Liver (tissue), 8 donors: ENCODE measurements at regions not wholly inside any gene's neighbourhood (a gene's known extent, or its start where the extent isn't known, plus 50 kb on each side); places are given as distances from the start of the nearest gene placed in this dataset.

Experiments used
- DNase-seq: peaks from one replicate; pipeline ENCODE4 v3.0.0-alpha.2; 2017; ENCODE audit warnings: low spot score
- H3K27ac ChIP-seq, 2 donors: one replicate each; pipeline ENCODE4 v1.7.0; 2013; ENCODE audit warnings: inconsistent platforms in 2 of 2, low read length in 2 of 2, control low read depth in 1 of 2, low read depth in 1 of 2, mild to moderate bottlenecking in 1 of 2
- H3K27me3 ChIP-seq, 4 donors: one replicate each; pipeline versions ENCODE4 v1.6.1 to v1.7.0; 2013; ENCODE audit warnings: low read length in 3 of 4, inconsistent platforms in 1 of 4, mild to moderate bottlenecking in 1 of 4, moderate library complexity in 1 of 4; ENCODE audit not compliant: control insufficient read depth in 4 of 4, insufficient read depth in 4 of 4
- H3K36me3 ChIP-seq, 4 donors: one replicate each; pipeline versions ENCODE4 v1.6.1 to v1.7.0; 2013; ENCODE audit warnings: low read length in 3 of 4, mild to moderate bottlenecking in 3 of 4, low read depth in 1 of 4, moderate library complexity in 1 of 4; ENCODE audit not compliant: control insufficient read depth in 4 of 4, insufficient read depth in 3 of 4
- H3K4me1 ChIP-seq, 4 donors: one replicate each; pipeline versions ENCODE4 v1.6.1 to v1.7.0; 2013; ENCODE audit warnings: low read length in 3 of 4, mild to moderate bottlenecking in 3 of 4, moderate library complexity in 1 of 4; ENCODE audit not compliant: control insufficient read depth in 4 of 4, insufficient read depth in 4 of 4
- H3K4me3 ChIP-seq, 3 donors: one replicate each; pipeline versions ENCODE4 v1.6.1 to v1.7.0; 2013; ENCODE audit warnings: low read length in 3 of 3, control low read depth in 1 of 3, low read depth in 1 of 3, mild to moderate bottlenecking in 1 of 3
- H3K9ac ChIP-seq, 2 donors: one replicate each; pipeline ENCODE4 v1.7.0; 2013; ENCODE audit warnings: low read length in 2 of 2, mild to moderate bottlenecking in 2 of 2, moderate library complexity in 2 of 2, control low read depth in 1 of 2, low read depth in 1 of 2
- H3K9me3 ChIP-seq, 4 donors: one replicate each; pipeline versions ENCODE4 v1.6.1 to v1.7.0; 2013; ENCODE audit warnings: low read length in 3 of 4; ENCODE audit not compliant: control insufficient read depth in 4 of 4
- ATF3 ChIP-seq: IDR thresholded peaks from 2 replicates; pipeline ENCODE4 v1.6.1; 2016; ENCODE audit warnings: antibody characterized with exemption
- CTCF ChIP-seq: fragments of 150-350 bp; IDR thresholded peaks from 2 replicates; pipeline ENCODE4 v1.5.1; 2017; ENCODE audit warnings: improper control_type of control experiment, low read depth, low read length; ENCODE audit not compliant: missing input control
- FOXA1 ChIP-seq: IDR thresholded peaks from 2 replicates; pipeline ENCODE4 v1.6.1; 2016; ENCODE audit warnings: antibody characterized with exemption
- FOXA2 ChIP-seq: IDR thresholded peaks from 2 replicates; pipeline ENCODE4 v1.6.1; 2016; ENCODE audit warnings: antibody characterized with exemption
- GABPA ChIP-seq, 2 donors: IDR thresholded peaks in 1 of 2; conservative IDR thresholded peaks in 1 of 2; 2 replicates each; pipeline ENCODE4 v1.6.1; 2016; ENCODE audit warnings: antibody characterized with exemption in 2 of 2, mild to moderate bottlenecking in 1 of 2, moderate library complexity in 1 of 2
- HNF4A ChIP-seq, 2 donors: conservative IDR thresholded peaks; 2 replicates each; pipeline ENCODE4 v1.6.1; 2016; ENCODE audit warnings: antibody characterized with exemption in 2 of 2, mild to moderate bottlenecking in 2 of 2
- HNF4G ChIP-seq: IDR thresholded peaks from 2 replicates; pipeline ENCODE4 v1.6.1; 2016; ENCODE audit warnings: antibody characterized with exemption
- JUND ChIP-seq, 2 donors: IDR thresholded peaks; 2 replicates each; pipeline ENCODE4 v1.6.1; 2016; ENCODE audit warnings: antibody characterized with exemption in 2 of 2
- MAX ChIP-seq: IDR thresholded peaks from 2 replicates; pipeline ENCODE4 v1.6.1; 2016; ENCODE audit warnings: antibody characterized with exemption
- NR2F2 ChIP-seq: IDR thresholded peaks from 2 replicates; pipeline ENCODE4 v1.6.1; 2016; ENCODE audit warnings: antibody characterized with exemption
- RAD21 ChIP-seq, 2 donors: IDR thresholded peaks; 2 replicates each; pipeline ENCODE4 v1.6.1; 2016; ENCODE audit warnings: antibody characterized with exemption in 2 of 2, mild to moderate bottlenecking in 2 of 2
- REST ChIP-seq: IDR thresholded peaks from 2 replicates; pipeline ENCODE4 v1.6.1; 2016; ENCODE audit warnings: antibody characterized with exemption, mild to moderate bottlenecking
- RXRA ChIP-seq, 2 donors: IDR thresholded peaks; 2 replicates each; pipeline ENCODE4 v1.6.1; 2017 to 2018; ENCODE audit warnings: antibody characterized with exemption in 2 of 2, mild to moderate bottlenecking in 1 of 2
- SP1 ChIP-seq: IDR thresholded peaks from 2 replicates; pipeline ENCODE4 v1.6.1; 2018; ENCODE audit warnings: antibody characterized with exemption, mild to moderate bottlenecking
- TAF1 ChIP-seq: conservative IDR thresholded peaks from 2 replicates; pipeline ENCODE4 v1.6.1; 2016; ENCODE audit warnings: antibody characterized with exemption, mild to moderate bottlenecking
- YY1 ChIP-seq: IDR thresholded peaks from 2 replicates; pipeline ENCODE4 v1.6.1; 2016; ENCODE audit warnings: antibody characterized with exemption, mild to moderate bottlenecking
- ZBTB33 ChIP-seq: IDR thresholded peaks from 2 replicates; pipeline ENCODE4 v1.6.1; 2016; ENCODE audit warnings: antibody characterized with exemption
- WGBS: extraction: QIAGEN DNeasy Blood & Tissue Kit; methylation state at CpG from one replicate; pipeline ENCODE4 v1.1.7; 2013; 5-methylcytosine and 5-hydroxymethylcytosine counted together
- donor health status: healthy.
- donor health status: healthy.
- donor health status: healthy.
- donor health status: healthy.
- donor health status: healthy.

GRCh38 chr1:195766709-195767108 lies 841.5 kb downstream of the KCNT2 start:
- Histone ChIP-seq H3K9me3 (no peaks in the 10 kb centered on the region), H3K27ac (no peak overlapping the region), H3K4me3 (no peak overlapping the region), H3K27me3 (no peaks in the 10 kb centered on the region), H3K36me3 (no peaks in the 10 kb centered on the region), H3K9ac (no peak overlapping the region), H3K4me1 (peaks cover 0 to 1% (median 0%) of the 10 kb centered on the region in 4 donors)
- no peak for DNase-seq
- TF ChIP-seq REST (no peak), GABPA (IDR thresholded peaks at IDR 0.05 in 1 of 2, conservative IDR thresholded peaks at IDR 0.05 in 1 of 2) (no peak), RAD21 (IDR thresholded peaks at IDR 0.05) (no peak), FOXA1 (no peak), TAF1 (no peak), CTCF (no peak), ATF3 (no peak), ZBTB33 (no peak), MAX (no peak), HNF4A (conservative IDR thresholded peaks at IDR 0.05) (no peak)

- no peak for DNase-seq
- H3K9me3 ChIP-seq, result no peaks in the 10 kb centered on the region
- H3K9ac ChIP-seq, result no peak overlapping the region
- H3K36me3 ChIP-seq, result no peaks in the 10 kb centered on the region
- no peaks in the 10 kb centered on the region for H3K27me3 ChIP-seq
- whole genome bisulfite sequencing, result 93% methylated on average over 1 of the region's 1 CpG
- peaks cover 0 to 1% (median 0%) of the 10 kb centered on the region in 4 donors for H3K4me1 ChIP-seq
- H3K27ac ChIP-seq, result no peak overlapping the region
- H3K4me3 ChIP-seq, result no peak overlapping the region
- TF ChIP-seq ZBTB33 (no peak), CTCF (no peak), FOXA2 (no peak), HNF4G (no peak), RXRA (IDR thresholded peaks at IDR 0.05) (no peak), FOXA1 (no peak), RAD21 (IDR thresholded peaks at IDR 0.05) (no peak), NR2F2 (no peak), SP1 (no peak), ATF3 (no peak), HNF4A (conservative IDR thresholded peaks at IDR 0.05) (no peak), JUND (IDR thresholded peaks at IDR 0.05) (no peak), YY1 (no peak), MAX (no peak)
Observed at GRCh38 chr1:195765099-195765498, 843.1 kb downstream of the KCNT2 start.
